ENCODE measurements at regions not wholly inside any gene's neighbourhood (a gene's known extent, or its start where the extent isn't known, plus 50 kb on each side); places are given as distances from the start of the nearest gene placed in this dataset.

DNA sequence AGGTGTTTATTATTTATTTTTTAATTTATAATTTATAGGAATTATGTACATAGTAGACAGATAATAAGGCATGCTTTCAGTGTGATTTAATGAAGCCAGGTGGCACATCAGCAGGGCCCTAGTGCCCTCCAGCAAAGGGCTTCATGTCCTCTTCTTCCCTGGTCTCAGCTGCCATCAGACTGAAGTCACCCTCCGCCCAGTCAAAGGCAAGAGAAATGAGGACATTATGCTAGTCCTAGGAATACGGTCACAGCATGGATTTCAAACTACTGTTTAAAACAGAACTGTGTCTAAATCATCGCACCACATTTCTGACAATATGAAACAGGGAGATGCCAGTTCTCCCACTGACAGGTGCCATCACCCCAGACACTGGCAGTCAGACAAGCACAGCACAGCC, 168.1 kb downstream of the SEC16B start:
- no peaks in the 10 kb centered on the region for H3K27me3 ChIP-seq (ENCODE audit: control insufficient read depth in 4 of 4, insufficient read depth in 4 of 4, low read length in 3 of 4)
- H3K9ac ChIP-seq (ENCODE audit: low read depth in 1 of 2, low read length in 2 of 2) = no peak overlapping the region
- 91% methylated on average over 3 of the region's 3 CpGs for WGBS
- no peak for DNase-seq (ENCODE audit: low spot score)
- peaks cover 0 to 3% (median 0%) of the 10 kb centered on the region in 4 donors for H3K9me3 ChIP-seq (ENCODE audit: control insufficient read depth in 4 of 4, low read length in 3 of 4)
- no peak for TF ChIP-seq YY1 (IDR thresholded peaks at IDR 0.05)
- no peak for TF ChIP-seq NR2F2 (IDR thresholded peaks at IDR 0.05)
- no peak for TF ChIP-seq HNF4G (IDR thresholded peaks at IDR 0.05)
- TF ChIP-seq SP1 (IDR thresholded peaks at IDR 0.05) = no peak
- no peak for TF ChIP-seq HNF4A (conservative IDR thresholded peaks at IDR 0.05)
- TF ChIP-seq EGR1 (IDR thresholded peaks at IDR 0.05; ENCODE audit: low read depth in 2 of 2) = no peak
- TF ChIP-seq, protein P1, sequence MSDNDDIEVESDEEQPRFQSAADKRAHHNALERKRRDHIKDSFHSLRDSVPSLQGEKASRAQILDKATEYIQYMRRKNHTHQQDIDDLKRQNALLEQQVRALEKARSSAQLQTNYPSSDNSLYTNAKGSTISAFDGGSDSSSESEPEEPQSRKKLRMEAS (IDR thresholded peaks at IDR 0.05) = no peak
- no peak for TF ChIP-seq FOXA1 (IDR thresholded peaks at IDR 0.05)
- no peak for TF ChIP-seq FOXA2 (IDR thresholded peaks at IDR 0.05)
- no peak for TF ChIP-seq RXRA (IDR thresholded peaks at IDR 0.05)
- TF ChIP-seq, protein P2, sequence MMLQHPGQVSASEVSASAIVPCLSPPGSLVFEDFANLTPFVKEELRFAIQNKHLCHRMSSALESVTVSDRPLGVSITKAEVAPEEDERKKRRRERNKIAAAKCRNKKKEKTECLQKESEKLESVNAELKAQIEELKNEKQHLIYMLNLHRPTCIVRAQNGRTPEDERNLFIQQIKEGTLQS (IDR thresholded peaks at IDR 0.05) = no peak
- no peak for TF ChIP-seq TAF1 (conservative IDR thresholded peaks at IDR 0.05)
- TF ChIP-seq, protein P3, sequence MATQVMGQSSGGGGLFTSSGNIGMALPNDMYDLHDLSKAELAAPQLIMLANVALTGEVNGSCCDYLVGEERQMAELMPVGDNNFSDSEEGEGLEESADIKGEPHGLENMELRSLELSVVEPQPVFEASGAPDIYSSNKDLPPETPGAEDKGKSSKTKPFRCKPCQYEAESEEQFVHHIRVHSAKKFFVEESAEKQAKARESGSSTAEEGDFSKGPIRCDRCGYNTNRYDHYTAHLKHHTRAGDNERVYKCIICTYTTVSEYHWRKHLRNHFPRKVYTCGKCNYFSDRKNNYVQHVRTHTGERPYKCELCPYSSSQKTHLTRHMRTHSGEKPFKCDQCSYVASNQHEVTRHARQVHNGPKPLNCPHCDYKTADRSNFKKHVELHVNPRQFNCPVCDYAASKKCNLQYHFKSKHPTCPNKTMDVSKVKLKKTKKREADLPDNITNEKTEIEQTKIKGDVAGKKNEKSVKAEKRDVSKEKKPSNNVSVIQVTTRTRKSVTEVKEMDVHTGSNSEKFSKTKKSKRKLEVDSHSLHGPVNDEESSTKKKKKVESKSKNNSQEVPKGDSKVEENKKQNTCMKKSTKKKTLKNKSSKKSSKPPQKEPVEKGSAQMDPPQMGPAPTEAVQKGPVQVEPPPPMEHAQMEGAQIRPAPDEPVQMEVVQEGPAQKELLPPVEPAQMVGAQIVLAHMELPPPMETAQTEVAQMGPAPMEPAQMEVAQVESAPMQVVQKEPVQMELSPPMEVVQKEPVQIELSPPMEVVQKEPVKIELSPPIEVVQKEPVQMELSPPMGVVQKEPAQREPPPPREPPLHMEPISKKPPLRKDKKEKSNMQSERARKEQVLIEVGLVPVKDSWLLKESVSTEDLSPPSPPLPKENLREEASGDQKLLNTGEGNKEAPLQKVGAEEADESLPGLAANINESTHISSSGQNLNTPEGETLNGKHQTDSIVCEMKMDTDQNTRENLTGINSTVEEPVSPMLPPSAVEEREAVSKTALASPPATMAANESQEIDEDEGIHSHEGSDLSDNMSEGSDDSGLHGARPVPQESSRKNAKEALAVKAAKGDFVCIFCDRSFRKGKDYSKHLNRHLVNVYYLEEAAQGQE (IDR thresholded peaks at IDR 0.05) = no peak
- no peak for TF ChIP-seq RAD21 (IDR thresholded peaks at IDR 0.05)
- TF ChIP-seq, protein P4, sequence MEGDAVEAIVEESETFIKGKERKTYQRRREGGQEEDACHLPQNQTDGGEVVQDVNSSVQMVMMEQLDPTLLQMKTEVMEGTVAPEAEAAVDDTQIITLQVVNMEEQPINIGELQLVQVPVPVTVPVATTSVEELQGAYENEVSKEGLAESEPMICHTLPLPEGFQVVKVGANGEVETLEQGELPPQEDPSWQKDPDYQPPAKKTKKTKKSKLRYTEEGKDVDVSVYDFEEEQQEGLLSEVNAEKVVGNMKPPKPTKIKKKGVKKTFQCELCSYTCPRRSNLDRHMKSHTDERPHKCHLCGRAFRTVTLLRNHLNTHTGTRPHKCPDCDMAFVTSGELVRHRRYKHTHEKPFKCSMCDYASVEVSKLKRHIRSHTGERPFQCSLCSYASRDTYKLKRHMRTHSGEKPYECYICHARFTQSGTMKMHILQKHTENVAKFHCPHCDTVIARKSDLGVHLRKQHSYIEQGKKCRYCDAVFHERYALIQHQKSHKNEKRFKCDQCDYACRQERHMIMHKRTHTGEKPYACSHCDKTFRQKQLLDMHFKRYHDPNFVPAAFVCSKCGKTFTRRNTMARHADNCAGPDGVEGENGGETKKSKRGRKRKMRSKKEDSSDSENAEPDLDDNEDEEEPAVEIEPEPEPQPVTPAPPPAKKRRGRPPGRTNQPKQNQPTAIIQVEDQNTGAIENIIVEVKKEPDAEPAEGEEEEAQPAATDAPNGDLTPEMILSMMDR (IDR thresholded peaks at IDR 0.05; ENCODE audit: low read depth, low read length, missing input control) = no peak
- no peak overlapping the region for H3K27ac ChIP-seq (ENCODE audit: low read depth in 1 of 2, low read length in 2 of 2)
- no peaks in the 10 kb centered on the region for H3K36me3 ChIP-seq (ENCODE audit: control insufficient read depth in 4 of 4, insufficient read depth in 3 of 4, low read depth in 1 of 4, low read length in 3 of 4)
- H3K4me1 ChIP-seq (ENCODE audit: control insufficient read depth in 4 of 4, insufficient read depth in 4 of 4, low read length in 3 of 4) = no peaks in the 10 kb centered on the region
- no peak overlapping the region for H3K4me3 ChIP-seq (ENCODE audit: low read depth in 1 of 3, low read length in 3 of 3)

DNA sequence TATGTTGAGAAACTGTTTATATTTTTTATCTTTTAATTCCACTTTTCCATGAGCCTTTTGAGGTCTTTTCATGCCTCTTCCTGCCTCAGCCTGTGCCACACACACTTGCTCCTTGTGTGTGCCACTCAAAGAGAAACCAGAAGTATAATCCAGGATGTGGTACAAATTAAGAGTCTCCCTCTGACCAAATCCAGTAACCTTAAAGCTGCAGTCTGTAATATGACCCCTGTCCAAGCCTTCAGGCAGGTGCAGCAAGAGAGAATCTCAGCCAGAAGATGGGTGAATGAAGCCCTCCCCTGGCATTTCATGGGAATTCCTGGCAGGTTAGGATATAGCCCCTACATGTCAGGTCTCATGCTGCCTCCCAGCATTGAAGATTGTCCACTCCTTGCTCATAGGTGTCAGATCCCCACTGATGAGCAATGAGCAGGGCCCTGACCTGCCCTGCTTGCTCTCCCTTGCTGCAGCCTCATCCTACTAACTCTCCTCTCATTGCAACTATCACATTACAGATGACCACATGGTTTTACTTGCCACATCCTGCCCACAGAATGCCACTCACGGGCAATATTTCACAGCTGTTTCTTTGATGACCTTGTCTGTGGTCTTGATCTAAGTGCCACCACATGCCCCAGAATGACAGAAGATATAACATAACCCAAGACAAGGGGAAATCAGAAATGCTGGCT, 169.3 kb downstream of the SEC16B start:
- Histone ChIP-seq H3K4me3 (ENCODE audit: low read depth in 1 of 3, low read length in 3 of 3) (no peak overlapping the region), H3K9me3 (ENCODE audit: control insufficient read depth in 4 of 4, low read length in 3 of 4) (peaks cover 0 to 3% (median 0%) of the 10 kb centered on the region in 4 donors), H3K27ac (ENCODE audit: low read depth in 1 of 2, low read length in 2 of 2) (no peak overlapping the region), H3K36me3 (ENCODE audit: control insufficient read depth in 4 of 4, insufficient read depth in 3 of 4, low read depth in 1 of 4, low read length in 3 of 4) (no peaks in the 10 kb centered on the region), H3K4me1 (ENCODE audit: control insufficient read depth in 4 of 4, insufficient read depth in 4 of 4, low read length in 3 of 4) (no peaks in the 10 kb centered on the region), H3K9ac (ENCODE audit: low read depth in 1 of 2, low read length in 2 of 2) (no peak overlapping the region), H3K27me3 (ENCODE audit: control insufficient read depth in 4 of 4, insufficient read depth in 4 of 4, low read length in 3 of 4) (no peaks in the 10 kb centered on the region)
- no peak for DNase-seq (ENCODE audit: low spot score)
- 69% methylated on average over 1 of the region's 1 CpG for WGBS
- no peak for TF ChIP-seq JUND (IDR thresholded peaks at IDR 0.05)
- TF ChIP-seq FOXA2 (IDR thresholded peaks at IDR 0.05) = no peak
- TF ChIP-seq FOXA1 (IDR thresholded peaks at IDR 0.05) = no peak
- TF ChIP-seq HNF4A (conservative IDR thresholded peaks at IDR 0.05) = no peak
